CD14-positive monocyte (primary cell): ENCODE measurements at regions not wholly inside any gene's neighbourhood (a gene's known extent, or its start where the extent isn't known, plus 50 kb on each side); places are given as distances from the start of the nearest gene placed in this dataset.

Experiments
- DNase-seq, 3 donors: peaks; one replicate each; pipeline ENCODE4 v3.0.0-alpha.2; 2011 to 2022
- H2AFZ ChIP-seq: 2 replicates; pipeline ENCODE4 v1.6.0; 2012; ENCODE audit warnings: mild to moderate bottlenecking, low read depth, low read length, inconsistent platforms; ENCODE audit not compliant: insufficient read depth, poor library complexity, severe bottlenecking
- H3K27ac ChIP-seq, 2 donors: 1 replicate in 1 of 2; 2 replicates in 1 of 2; pipeline ENCODE4 v1.5.1; 2012 to 2013; ENCODE audit warnings: low read length in 2 of 2, control low read depth in 1 of 2, inconsistent platforms in 1 of 2, low read depth in 1 of 2, mild to moderate bottlenecking in 1 of 2
- H3K27me3 ChIP-seq, 2 donors: one replicate each; pipeline versions ENCODE4 v1.6.0 to v1.6.1; 2011 to 2013; ENCODE audit warnings: low read length in 2 of 2; ENCODE audit not compliant: control insufficient read depth in 2 of 2, insufficient read depth in 2 of 2
- H3K36me3 ChIP-seq, 2 donors: replicated peaks in 1 of 2; 1 replicate in 1 of 2; 2 replicates in 1 of 2; pipeline versions ENCODE4 v1.5.1 to v1.6.1; 2012 to 2013; ENCODE audit warnings: low read length in 2 of 2, control low read depth in 1 of 2, inconsistent platforms in 1 of 2, mild to moderate bottlenecking in 1 of 2; ENCODE audit not compliant: insufficient read depth in 2 of 2, control insufficient read depth in 1 of 2
- H3K4me1 ChIP-seq, 2 donors: 1 replicate in 1 of 2; 2 replicates in 1 of 2; pipeline versions ENCODE4 v1.5.1 to v1.6.1; 2012 to 2013; ENCODE audit warnings: low read length in 2 of 2, control low read depth in 1 of 2, inconsistent platforms in 1 of 2, mild to moderate bottlenecking in 1 of 2, moderate library complexity in 1 of 2; ENCODE audit not compliant: insufficient read depth in 2 of 2, control insufficient read depth in 1 of 2
- H3K4me2 ChIP-seq: replicated peaks from 2 replicates; pipeline ENCODE3; 2012; ENCODE audit warnings: low read length, moderate library complexity, mild to moderate bottlenecking; ENCODE audit not compliant: poor library complexity, severe bottlenecking; ENCODE audit errors: extremely low read depth
- H3K4me3 ChIP-seq, 3 experiments: fragments of 200-600 bp in 1 of 3; sonication (generic) in 1 of 3; replicated peaks in 1 of 3; 1 replicate in 2 of 3; 2 replicates in 1 of 3; pipeline ENCODE4 v1.5.1; 2011 to 2013; ENCODE audit warnings: low read length in 3 of 3, mild to moderate bottlenecking in 3 of 3, control low read depth in 2 of 3, low read depth in 2 of 3, inconsistent platforms in 1 of 3, moderate library complexity in 1 of 3
- H3K79me2 ChIP-seq: 2 replicates; pipeline ENCODE4 v1.6.0; 2012; ENCODE audit warnings: mild to moderate bottlenecking, control low read depth, inconsistent platforms, low read length, moderate library complexity; ENCODE audit not compliant: insufficient read depth
- H3K9ac ChIP-seq: 2 replicates; pipeline ENCODE4 v1.6.0; 2017; ENCODE audit warnings: low read length, mild to moderate bottlenecking; ENCODE audit not compliant: insufficient read depth, poor library complexity, severe bottlenecking
- H3K9me3 ChIP-seq, 2 donors: replicated peaks in 1 of 2; 1 replicate in 1 of 2; 2 replicates in 1 of 2; pipeline versions ENCODE4 v1.5.1 to v1.6.1; 2012 to 2013; ENCODE audit warnings: low read length in 2 of 2, control low read depth in 1 of 2; ENCODE audit not compliant: control insufficient read depth in 1 of 2, insufficient read depth in 1 of 2
- H4K20me1 ChIP-seq: 2 replicates; pipeline ENCODE4 v1.6.0; 2012; ENCODE audit warnings: mild to moderate bottlenecking, low read length, control low read depth, moderate library complexity; ENCODE audit not compliant: insufficient read depth
- H3K27ac Mint-ChIP-seq, 7 donors: one replicate each; pipeline ENCODE4 v1.8.0; 2020; ENCODE audit warnings: mild to moderate bottlenecking in 7 of 7, mixed read lengths in 7 of 7, moderate library complexity in 6 of 7, inconsistent platforms in 2 of 7
- H3K27me3 Mint-ChIP-seq, 3 donors: one replicate each; pipeline ENCODE4 v1.8.0; 2021 to 2022; ENCODE audit warnings: low read depth in 3 of 3, mild to moderate bottlenecking in 3 of 3, mixed read lengths in 3 of 3, moderate library complexity in 3 of 3, inconsistent platforms in 1 of 3
- H3K36me3 Mint-ChIP-seq, 2 donors: one replicate each; pipeline ENCODE4 v1.8.0; 2020; ENCODE audit warnings: mixed read lengths in 2 of 2, inconsistent platforms in 1 of 2, mild to moderate bottlenecking in 1 of 2
- H3K4me1 Mint-ChIP-seq: one replicate; pipeline ENCODE4 v1.8.0; 2020; ENCODE audit warnings: mild to moderate bottlenecking, mixed read lengths
- H3K4me3 Mint-ChIP-seq, 2 donors: one replicate each; pipeline ENCODE4 v1.8.0; 2020; ENCODE audit warnings: mild to moderate bottlenecking in 2 of 2, mixed read lengths in 2 of 2, moderate library complexity in 1 of 2
- H3K9me3 Mint-ChIP-seq, 7 donors: one replicate each; pipeline ENCODE4 v1.8.0; 2020 to 2022; ENCODE audit warnings: mixed read lengths in 7 of 7, mild to moderate bottlenecking in 6 of 7, moderate library complexity in 6 of 7, inconsistent platforms in 2 of 7
- WGBS: methylation state at CpG from one replicate; pipeline ENCODE4 v1.1.5; 2013; ENCODE audit warnings: missing lambda C conversion rate; ENCODE audit not compliant: insufficient coverage; 5-methylcytosine and 5-hydroxymethylcytosine counted together
- intact Hi-C, 2 donors: fragments of 100-400 bp; cut with micrococcal nuclease; formaldehyde crosslinking; loops; one replicate each; pipeline versions ENCODE4 v1.15.0 to v1.15.1; 2023
- TF ChIP-seq, protein P1 (sequence below): fragments of 200-600 bp; IDR thresholded peaks from one replicate; pipeline ENCODE4 v1.8.0; 2022; ENCODE audit warnings: antibody characterized with exemption, mild to moderate bottlenecking

DNA sequence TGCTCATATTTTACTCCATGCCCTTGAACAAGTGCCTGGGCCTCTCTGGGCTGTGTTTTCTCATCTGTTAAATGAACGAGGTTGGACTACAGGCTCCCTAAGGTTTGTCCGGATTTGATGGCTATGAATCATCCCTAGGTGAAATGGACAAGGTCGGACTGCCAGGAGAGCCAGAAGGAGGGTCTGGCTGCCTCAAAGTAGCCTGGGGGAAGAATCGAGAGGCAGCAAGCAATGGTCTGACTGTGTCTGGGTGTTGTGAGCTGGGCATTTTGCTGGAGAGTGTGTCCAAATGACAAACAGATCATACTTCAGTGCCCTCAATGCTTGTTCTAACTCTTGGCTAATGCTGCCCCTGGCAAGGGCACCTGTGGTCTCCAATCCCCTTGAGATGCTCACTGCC is 730.9 kb downstream of the PTPRU start:
- no peaks in the 10 kb centered on the region for H4K20me1 ChIP-seq
- no peak overlapping the region for H3K27ac ChIP-seq
- H3K4me1 ChIP-seq, result no peaks in the 10 kb centered on the region
- 75% methylated on average over 2 of the region's 4 CpGs for WGBS
- no peak overlapping the region for H3K4me3 ChIP-seq
- intact Hi-C loops, result no loop called here
- Mint-ChIP-seq H3K27ac (no peak overlapping the region), H3K36me3 (no peaks in the 10 kb centered on the region), H3K9me3 (peaks cover 0 to 8% (median 3%) of the 10 kb centered on the region in 7 donors), H3K27me3 (peaks cover 3 to 11% (median 6%) of the 10 kb centered on the region in 3 donors), H3K4me1 (no peaks in the 10 kb centered on the region), H3K4me3 (no peak overlapping the region)
- no peak for DNase-seq
- no peaks in the 10 kb centered on the region for H3K79me2 ChIP-seq
- H3K9ac ChIP-seq, result no peak overlapping the region
- no peak overlapping the region for H3K4me2 ChIP-seq
- TF ChIP-seq, protein P1, sequence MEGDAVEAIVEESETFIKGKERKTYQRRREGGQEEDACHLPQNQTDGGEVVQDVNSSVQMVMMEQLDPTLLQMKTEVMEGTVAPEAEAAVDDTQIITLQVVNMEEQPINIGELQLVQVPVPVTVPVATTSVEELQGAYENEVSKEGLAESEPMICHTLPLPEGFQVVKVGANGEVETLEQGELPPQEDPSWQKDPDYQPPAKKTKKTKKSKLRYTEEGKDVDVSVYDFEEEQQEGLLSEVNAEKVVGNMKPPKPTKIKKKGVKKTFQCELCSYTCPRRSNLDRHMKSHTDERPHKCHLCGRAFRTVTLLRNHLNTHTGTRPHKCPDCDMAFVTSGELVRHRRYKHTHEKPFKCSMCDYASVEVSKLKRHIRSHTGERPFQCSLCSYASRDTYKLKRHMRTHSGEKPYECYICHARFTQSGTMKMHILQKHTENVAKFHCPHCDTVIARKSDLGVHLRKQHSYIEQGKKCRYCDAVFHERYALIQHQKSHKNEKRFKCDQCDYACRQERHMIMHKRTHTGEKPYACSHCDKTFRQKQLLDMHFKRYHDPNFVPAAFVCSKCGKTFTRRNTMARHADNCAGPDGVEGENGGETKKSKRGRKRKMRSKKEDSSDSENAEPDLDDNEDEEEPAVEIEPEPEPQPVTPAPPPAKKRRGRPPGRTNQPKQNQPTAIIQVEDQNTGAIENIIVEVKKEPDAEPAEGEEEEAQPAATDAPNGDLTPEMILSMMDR, result no peak
- H2AFZ ChIP-seq, result no peak overlapping the region
- H3K27me3 ChIP-seq, result no peaks in the 10 kb centered on the region
- H3K36me3 ChIP-seq, result no peaks in the 10 kb centered on the region
- peaks cover 0 to 3% of the 10 kb centered on the region in 2 donors for H3K9me3 ChIP-seq

DNA sequence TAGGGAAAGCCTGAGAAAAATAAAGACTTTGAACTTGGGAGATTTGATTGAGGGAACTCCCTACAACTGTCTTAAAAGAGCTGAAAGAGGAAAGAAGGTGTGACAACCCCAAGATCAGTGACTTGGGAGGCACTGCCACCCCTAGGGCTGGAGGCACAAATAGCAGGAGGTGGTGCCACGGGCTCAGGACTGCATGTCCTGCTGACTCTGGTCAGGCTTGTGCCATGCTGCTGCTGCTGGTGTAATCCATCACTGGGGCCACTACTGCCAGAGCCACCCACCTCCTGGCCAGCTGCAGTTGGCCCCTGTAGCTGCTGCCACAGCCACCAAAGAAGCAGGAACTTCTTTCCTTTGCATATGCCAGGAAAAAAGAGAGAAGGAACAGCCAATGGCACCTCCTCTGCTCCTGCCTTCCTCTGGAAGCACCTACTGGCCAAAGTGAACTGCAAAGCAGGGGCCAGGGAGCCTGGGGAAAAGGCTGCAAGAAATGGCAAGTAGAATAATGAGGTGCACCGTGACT is 730.3 kb downstream of the PTPRU start:
- Mint-ChIP-seq H3K27me3 (peaks cover 5 to 10% (median 6%) of the 10 kb centered on the region in 3 donors), H3K36me3 (no peaks in the 10 kb centered on the region), H3K9me3 (peaks cover 0 to 8% (median 3%) of the 10 kb centered on the region in 7 donors), H3K27ac (no peak overlapping the region), H3K4me3 (no peak overlapping the region), H3K4me1 (no peaks in the 10 kb centered on the region)
- DNase-seq, result no peak
- no peaks in the 10 kb centered on the region for H3K4me1 ChIP-seq
- TF ChIP-seq, protein P1, result no peak
- no peak overlapping the region for H3K4me2 ChIP-seq
- no peak overlapping the region for H2AFZ ChIP-seq
- WGBS, result 85% methylated on average over 2 of the region's 2 CpGs
- no peak overlapping the region for H3K4me3 ChIP-seq
- H3K27me3 ChIP-seq, result no peaks in the 10 kb centered on the region
- H3K36me3 ChIP-seq, result no peaks in the 10 kb centered on the region
- no peak overlapping the region for H3K27ac ChIP-seq
- no peaks in the 10 kb centered on the region for H3K79me2 ChIP-seq
- H4K20me1 ChIP-seq, result no peaks in the 10 kb centered on the region
- intact Hi-C loops, result no loop called here
- peaks cover 0 to 3% of the 10 kb centered on the region in 2 donors for H3K9me3 ChIP-seq
- H3K9ac ChIP-seq, result no peak overlapping the region
